A673 (cell line): ENCODE measurements at regions not wholly inside any gene's neighbourhood (a gene's known extent, or its start where the extent isn't known, plus 50 kb on each side); places are given as distances from the start of the nearest gene placed in this dataset.

ENCODE experiments used
- BruUV-seq: library from RNA; stranded (reverse); fragments of 400-500 nt; replicated peaks from 2 replicates; lab custom pipeline; 2021; lab: Mats Ljungman, UMichigan
- CTCF ChIA-PET: fragments of 300-600 bp; sonication (Branson Sonifier 250); formaldehyde crosslinking; loops from one replicate; lab custom pipeline; 2022; ENCODE audit warnings: antibody characterized with exemption; lab: Charles Lee
- POLR2A ChIA-PET: fragments of 300-600 bp; sonication (Branson Sonifier 250); formaldehyde crosslinking; loops from one replicate; lab custom pipeline; 2022; ENCODE audit warnings: antibody characterized with exemption; ENCODE audit not compliant: low non-redundant PET; lab: Charles Lee
- DNase-seq: peaks from one replicate; pipeline ENCODE4 v3.0.0-alpha.2; 2015; ENCODE audit warnings: low spot score
- H3K27ac ChIP-seq: fragments of 200-600 bp; sonication (generic); 2 replicates; pipeline ENCODE4 v1.5.1; 2016; ENCODE audit warnings: mixed run types, low read depth, mild to moderate bottlenecking, mixed read lengths, antibody characterized with exemption, low read length; ENCODE audit not compliant: poor library complexity, severe bottlenecking
- H3K27me3 ChIP-seq: fragments of 200-600 bp; sonication (generic); replicated peaks from 2 replicates; pipeline ENCODE4 v1.6.1; 2017; ENCODE audit warnings: mixed run types, low read depth, mild to moderate bottlenecking, mixed read lengths, antibody characterized with exemption, low read length; ENCODE audit not compliant: insufficient read depth, poor library complexity
- H3K36me3 ChIP-seq: fragments of 200-600 bp; sonication (generic); 2 replicates; pipeline ENCODE4 v1.6.1; 2016; ENCODE audit warnings: mixed run types, mild to moderate bottlenecking, mixed read lengths, antibody characterized with exemption, low read length; ENCODE audit not compliant: insufficient read depth, poor library complexity, severe bottlenecking
- H3K4me1 ChIP-seq: fragments of 200-600 bp; sonication (generic); 2 replicates; pipeline ENCODE4 v1.6.1; 2017; ENCODE audit warnings: mixed run types, mild to moderate bottlenecking, mixed read lengths, antibody characterized with exemption, low read length; ENCODE audit not compliant: insufficient read depth, poor library complexity, severe bottlenecking
- H3K4me3 ChIP-seq: fragments of 200-600 bp; sonication (generic); 2 replicates; pipeline ENCODE4 v1.5.1; 2016; ENCODE audit warnings: low read depth, mixed run types, mild to moderate bottlenecking, mixed read lengths, low read length; ENCODE audit not compliant: poor library complexity, severe bottlenecking
- H3K9me3 ChIP-seq: fragments of 200-600 bp; sonication (generic); 2 replicates; pipeline ENCODE4 v1.6.1; 2016; ENCODE audit warnings: mixed run types, low read depth, mild to moderate bottlenecking, mixed read lengths, antibody characterized with exemption, low read length; ENCODE audit not compliant: poor library complexity, severe bottlenecking
- EZH2 ChIP-seq: fragments of 200-600 bp; sonication (generic); IDR thresholded peaks from 2 replicates; pipeline ENCODE4 v1.6.1; 2017; ENCODE audit warnings: borderline replicate concordance, low read depth, mild to moderate bottlenecking, mixed read lengths, antibody characterized with exemption, low read length; ENCODE audit not compliant: poor library complexity, severe bottlenecking
- intact Hi-C: fragments of 100-400 bp; cut with micrococcal nuclease; formaldehyde crosslinking; loops from one replicate; pipeline ENCODE4 v1.10.0; 2022; ENCODE audit not compliant: unreplicated experiment
- TF ChIP-seq, protein P1 (sequence below): fragments of 300-800, 200-600 bp; sonication (generic); conservative IDR thresholded peaks from 2 replicates; pipeline ENCODE4 v1.5.1; 2017; ENCODE audit warnings: low read depth, mild to moderate bottlenecking, antibody characterized with exemption, low read length, moderate library complexity, mixed read lengths

DNA sequence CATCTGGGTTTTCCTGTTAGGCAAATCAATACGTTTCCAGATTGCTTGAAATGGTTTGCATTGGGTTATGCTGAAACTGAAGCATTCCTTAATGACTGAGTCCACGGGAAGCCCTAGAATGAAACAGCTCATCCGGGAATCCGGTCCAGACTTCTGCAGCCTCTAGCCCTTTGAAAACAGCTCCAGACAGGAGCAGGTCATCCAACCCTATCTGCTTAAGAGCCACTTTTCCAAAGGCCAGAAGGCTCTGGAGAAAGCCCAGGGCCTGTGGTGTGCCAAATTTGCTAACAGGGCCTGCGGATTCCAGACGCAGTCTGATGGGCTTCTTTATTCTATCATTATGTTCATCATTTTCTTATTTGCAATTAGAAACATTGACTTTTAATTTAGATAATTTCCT is 265.4 kb downstream of the SKIDA1 start:
- ChIA-PET CTCF (no interaction called here), POLR2A (no interaction called here)
- TF ChIP-seq, protein P1, sequence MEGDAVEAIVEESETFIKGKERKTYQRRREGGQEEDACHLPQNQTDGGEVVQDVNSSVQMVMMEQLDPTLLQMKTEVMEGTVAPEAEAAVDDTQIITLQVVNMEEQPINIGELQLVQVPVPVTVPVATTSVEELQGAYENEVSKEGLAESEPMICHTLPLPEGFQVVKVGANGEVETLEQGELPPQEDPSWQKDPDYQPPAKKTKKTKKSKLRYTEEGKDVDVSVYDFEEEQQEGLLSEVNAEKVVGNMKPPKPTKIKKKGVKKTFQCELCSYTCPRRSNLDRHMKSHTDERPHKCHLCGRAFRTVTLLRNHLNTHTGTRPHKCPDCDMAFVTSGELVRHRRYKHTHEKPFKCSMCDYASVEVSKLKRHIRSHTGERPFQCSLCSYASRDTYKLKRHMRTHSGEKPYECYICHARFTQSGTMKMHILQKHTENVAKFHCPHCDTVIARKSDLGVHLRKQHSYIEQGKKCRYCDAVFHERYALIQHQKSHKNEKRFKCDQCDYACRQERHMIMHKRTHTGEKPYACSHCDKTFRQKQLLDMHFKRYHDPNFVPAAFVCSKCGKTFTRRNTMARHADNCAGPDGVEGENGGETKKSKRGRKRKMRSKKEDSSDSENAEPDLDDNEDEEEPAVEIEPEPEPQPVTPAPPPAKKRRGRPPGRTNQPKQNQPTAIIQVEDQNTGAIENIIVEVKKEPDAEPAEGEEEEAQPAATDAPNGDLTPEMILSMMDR, result no peak
- no peak for TF ChIP-seq EZH2
- Histone ChIP-seq H3K4me3 (no peak overlapping the region), H3K36me3 (no peaks in the 10 kb centered on the region), H3K27me3 (no peaks in the 10 kb centered on the region), H3K9me3 (no peaks in the 10 kb centered on the region), H3K4me1 (no peaks in the 10 kb centered on the region), H3K27ac (no peak overlapping the region)
- intact Hi-C loops, result no loop called here
- BruUV-seq, result no TSS peak
- no peak for DNase-seq

DNA sequence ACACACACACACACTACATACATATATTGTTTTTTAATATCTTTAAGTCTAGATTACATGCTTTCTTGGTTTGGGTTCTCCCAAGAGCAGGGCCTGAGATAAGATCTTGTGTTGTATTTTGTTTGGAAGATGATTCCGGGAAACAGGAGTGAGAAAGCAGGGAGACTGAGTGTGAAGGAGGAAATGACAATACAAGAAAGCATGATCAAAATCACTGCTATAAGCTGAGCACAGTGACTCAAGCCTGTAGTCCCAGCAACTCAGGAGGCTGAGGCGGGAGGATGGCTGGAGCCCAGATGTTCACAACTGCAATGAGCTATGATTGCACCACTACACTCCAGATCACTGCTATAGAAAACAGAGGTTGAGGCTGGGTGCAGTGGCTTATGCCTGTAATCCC is 267.6 kb downstream of the SKIDA1 start:
- POLR2A ChIA-PET, result no interaction called here
- DNase-seq, result no peak

DNA sequence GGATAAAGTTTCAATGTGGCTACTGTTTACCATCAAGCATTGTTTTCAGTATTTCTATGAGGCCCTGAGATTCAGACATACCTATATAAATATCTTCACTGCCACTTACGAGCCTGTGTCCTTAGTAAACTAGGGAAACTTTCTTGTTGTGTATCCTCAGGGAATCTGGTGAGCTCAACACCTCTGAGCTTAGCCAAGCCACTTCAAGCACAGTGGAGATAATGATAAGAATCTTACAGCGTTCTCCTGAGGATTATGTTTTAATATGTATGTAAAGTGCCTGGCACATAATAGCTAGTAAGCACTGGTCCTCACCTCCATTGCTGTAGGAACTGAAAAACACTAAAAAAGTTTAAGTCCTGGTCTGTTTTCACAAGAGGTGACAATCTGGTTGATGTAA is 268.3 kb downstream of the SKIDA1 start:
- no peaks in the 10 kb centered on the region for H3K4me1 ChIP-seq
- ChIA-PET POLR2A (no interaction called here), CTCF (no interaction called here)
- H3K9me3 ChIP-seq, result no peaks in the 10 kb centered on the region
- intact Hi-C loops, result no loop called here
- H3K36me3 ChIP-seq, result no peaks in the 10 kb centered on the region
- no peak overlapping the region for H3K4me3 ChIP-seq
- TF ChIP-seq, protein P1, result no peak
- TF ChIP-seq EZH2, result no peak
- no peak overlapping the region for H3K27ac ChIP-seq
- no peak for DNase-seq
- no peaks in the 10 kb centered on the region for H3K27me3 ChIP-seq
- BruUV-seq, result no TSS peak

More for the DNA sequence above, 267.6 kb downstream of the SKIDA1 start:
- no peak for TF ChIP-seq EZH2
- TF ChIP-seq, protein P1, result no peak
- no peaks in the 10 kb centered on the region for H3K36me3 ChIP-seq
- H3K9me3 ChIP-seq, result no peaks in the 10 kb centered on the region
- CTCF ChIA-PET, result no interaction called here
- no peak overlapping the region for H3K27ac ChIP-seq
- intact Hi-C loops, result no loop called here
- no peak overlapping the region for H3K4me3 ChIP-seq
- no peaks in the 10 kb centered on the region for H3K4me1 ChIP-seq
- no TSS peak for BruUV-seq
- no peaks in the 10 kb centered on the region for H3K27me3 ChIP-seq
